DOHH2 (cell line): ENCODE measurements at regions not wholly inside any gene's neighbourhood (a gene's known extent, or its start where the extent isn't known, plus 50 kb on each side); places are given as distances from the start of the nearest gene placed in this dataset.
"Not testable (repeated sequence)": the region's sequence is repeated elsewhere in the genome, so short reads cannot be mapped to it uniquely, and the experiment has no call there.

ENCODE experiments used
- H3F3A ChIP-seq: fragments of 200-600 bp; sonication (generic), shearing (Covaris generic); 2 replicates; pipeline ENCODE4 v1.6.0; 2016; ENCODE audit warnings: antibody characterized with exemption, mild to moderate bottlenecking; ENCODE audit not compliant: control insufficient read depth, insufficient read depth
- H3K27ac ChIP-seq: fragments of 200-600 bp; sonication (generic); 2 replicates; pipeline ENCODE4 v1.5.1; 2014; ENCODE audit warnings: low read depth, mild to moderate bottlenecking, low read length, moderate library complexity
- H3K27me3 ChIP-seq: fragments of 200-600 bp; sonication (generic); 2 replicates; pipeline ENCODE4 v1.6.1; 2014; ENCODE audit warnings: mild to moderate bottlenecking, low read length, mixed read lengths; ENCODE audit not compliant: control insufficient read depth
- H3K36me3 ChIP-seq: fragments of 200-600 bp; sonication (generic); 2 replicates; pipeline ENCODE4 v1.6.1; 2014; ENCODE audit warnings: mild to moderate bottlenecking, low read length, moderate library complexity, mixed read lengths; ENCODE audit not compliant: control insufficient read depth
- H3K4me1 ChIP-seq: fragments of 200-600 bp; sonication (generic); 2 replicates; pipeline ENCODE4 v1.6.1; 2014; ENCODE audit warnings: mild to moderate bottlenecking, low read length, mixed read lengths; ENCODE audit not compliant: control insufficient read depth
- H3K4me2 ChIP-seq: fragments of 200-600 bp; sonication (generic); 2 replicates; pipeline ENCODE4 v1.6.0; 2014; ENCODE audit warnings: mild to moderate bottlenecking, low read length, moderate library complexity
- H3K4me3 ChIP-seq: fragments of 200-600 bp; sonication (generic); 2 replicates; pipeline ENCODE4 v1.5.1; 2014; ENCODE audit warnings: mild to moderate bottlenecking, low read length, mixed read lengths
- H3K79me2 ChIP-seq: fragments of 200-600 bp; sonication (generic); 2 replicates; pipeline ENCODE4 v1.6.1; 2014; ENCODE audit warnings: mild to moderate bottlenecking, low read length, mixed read lengths; ENCODE audit not compliant: control insufficient read depth
- H3K9me2 ChIP-seq: fragments of 200-600 bp; sonication (generic); replicated peaks from 2 replicates; pipeline ENCODE4 v1.6.1; 2014; ENCODE audit warnings: mild to moderate bottlenecking, low read length, mixed read lengths; ENCODE audit not compliant: control insufficient read depth
- H3K9me3 ChIP-seq: fragments of 200-600 bp; sonication (generic); 2 replicates; pipeline ENCODE4 v1.6.1; 2014; ENCODE audit warnings: antibody characterized with exemption, low read length, mixed read lengths; ENCODE audit not compliant: control insufficient read depth, insufficient read depth
- H4K20me1 ChIP-seq: fragments of 200-600 bp; sonication (generic); 2 replicates; pipeline ENCODE4 v1.6.0; 2014; ENCODE audit warnings: low read depth, mild to moderate bottlenecking, antibody characterized with exemption, low read length, moderate library complexity; ENCODE audit not compliant: control insufficient read depth, insufficient read depth
- EZH2phosphoT487 ChIP-seq: fragments of 200-600 bp; sonication (generic); IDR thresholded peaks from 2 replicates; pipeline ENCODE4 v1.6.1; 2017; ENCODE audit warnings: borderline replicate concordance, mild to moderate bottlenecking, antibody characterized with exemption, low read length, moderate library complexity, mixed read lengths
- TF ChIP-seq, protein P1 (sequence below): fragments of 200-600 bp; sonication (generic); IDR thresholded peaks from one replicate; pipeline ENCODE4 v1.5.1; 2014; ENCODE audit warnings: antibody characterized with exemption, mild to moderate bottlenecking, low read depth, low read length; ENCODE audit not compliant: poor library complexity, severe bottlenecking

DNA sequence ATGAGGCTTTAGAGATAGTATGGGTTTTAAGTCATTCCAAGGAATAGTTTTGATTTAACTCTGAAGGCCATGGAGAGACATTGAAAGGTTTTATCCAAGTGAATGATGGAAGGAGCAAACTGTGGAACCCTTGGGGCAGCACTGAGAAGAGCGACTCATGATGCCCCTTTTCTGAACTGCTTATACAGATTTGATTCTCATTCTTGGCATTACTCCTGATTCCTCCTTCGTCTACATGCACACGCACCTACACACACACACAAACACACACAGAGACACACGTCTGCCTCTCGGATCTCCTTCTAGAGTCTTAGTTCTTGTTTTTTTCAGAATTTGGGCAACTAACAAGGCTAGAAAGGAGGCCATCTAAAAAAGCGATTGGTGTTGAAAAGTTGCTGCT lies 94.1 kb upstream of the TPTE start:
- H3K4me1 ChIP-seq, H3K27ac ChIP-seq, H3K27me3 ChIP-seq, H4K20me1 ChIP-seq, H3K9me2 ChIP-seq, H3K79me2 ChIP-seq, H3K36me3 ChIP-seq, H3K4me3 ChIP-seq, H3K4me2 ChIP-seq, H3F3A ChIP-seq: not testable (repeated sequence)
- H3K9me3 ChIP-seq = peaks cover 58% of the 10 kb centered on the region

DNA sequence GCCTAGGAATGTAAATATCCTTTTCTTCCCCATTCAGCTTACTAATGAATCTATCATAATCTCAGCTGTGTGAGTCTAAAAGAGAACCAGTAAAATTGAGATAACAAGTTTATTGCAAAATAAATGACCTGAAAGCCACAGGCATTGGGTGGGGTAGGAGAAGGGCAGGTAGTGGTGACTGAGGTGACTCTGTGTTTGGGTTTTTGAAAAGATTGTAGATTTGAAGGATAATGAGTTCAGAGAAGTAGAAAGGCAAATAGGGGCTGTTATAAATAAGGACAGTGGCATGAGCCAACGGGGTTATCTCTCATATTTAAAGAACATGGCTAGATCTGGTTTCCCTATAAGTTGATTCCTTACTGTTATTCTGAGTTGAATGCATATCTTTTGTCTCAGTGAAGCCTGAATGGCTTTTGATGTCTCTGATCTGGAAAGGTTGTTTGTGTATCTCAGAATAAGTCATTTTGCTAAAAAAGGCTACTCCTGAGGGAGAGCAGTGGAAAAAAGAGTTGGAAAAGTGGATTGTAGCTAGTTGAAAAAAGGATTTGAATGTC lies 92.3 kb upstream of the TPTE start:
- H3K4me2 ChIP-seq, H3F3A ChIP-seq, H3K9me2 ChIP-seq, H3K27ac ChIP-seq, H3K4me3 ChIP-seq, H3K79me2 ChIP-seq, H3K4me1 ChIP-seq, H3K36me3 ChIP-seq, H3K27me3 ChIP-seq, H4K20me1 ChIP-seq: not testable (repeated sequence)
- peaks cover 57% of the 10 kb centered on the region for H3K9me3 ChIP-seq

DNA sequence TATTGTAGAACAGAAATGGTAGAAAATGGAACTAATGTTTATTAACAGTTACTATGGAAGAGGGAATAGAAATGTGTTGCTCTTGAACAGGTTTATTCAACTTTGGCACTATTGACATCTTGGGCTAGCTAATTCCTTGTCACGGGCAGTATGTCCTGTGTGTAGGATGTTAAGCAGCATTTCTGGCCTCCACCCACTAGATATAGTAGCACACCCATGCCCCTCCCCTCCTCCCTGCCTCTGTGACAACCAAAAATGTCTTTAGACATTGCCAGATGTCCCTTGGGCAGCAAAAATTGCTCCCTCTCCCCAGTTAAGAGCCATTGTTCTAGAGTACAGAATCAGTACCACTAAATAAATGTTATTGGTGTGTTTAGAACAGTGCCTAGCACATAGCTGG lies 91.4 kb upstream of the TPTE start:
- Histone ChIP-seq H3F3A (no peaks in the 10 kb centered on the region), H3K9me2 (no peaks in the 10 kb centered on the region), H3K4me3 (no peak overlapping the region), H3K9me3 (peaks cover 52% of the 10 kb centered on the region), H3K4me1 (no peaks in the 10 kb centered on the region), H3K36me3 (no peaks in the 10 kb centered on the region), H3K79me2 (no peaks in the 10 kb centered on the region), H3K4me2 (no peak overlapping the region), H3K27ac (no peak overlapping the region), H3K27me3 (no peaks in the 10 kb centered on the region), H4K20me1 (no peaks in the 10 kb centered on the region)
- TF ChIP-seq EZH2phosphoT487 = no peak
- TF ChIP-seq, protein P1, sequence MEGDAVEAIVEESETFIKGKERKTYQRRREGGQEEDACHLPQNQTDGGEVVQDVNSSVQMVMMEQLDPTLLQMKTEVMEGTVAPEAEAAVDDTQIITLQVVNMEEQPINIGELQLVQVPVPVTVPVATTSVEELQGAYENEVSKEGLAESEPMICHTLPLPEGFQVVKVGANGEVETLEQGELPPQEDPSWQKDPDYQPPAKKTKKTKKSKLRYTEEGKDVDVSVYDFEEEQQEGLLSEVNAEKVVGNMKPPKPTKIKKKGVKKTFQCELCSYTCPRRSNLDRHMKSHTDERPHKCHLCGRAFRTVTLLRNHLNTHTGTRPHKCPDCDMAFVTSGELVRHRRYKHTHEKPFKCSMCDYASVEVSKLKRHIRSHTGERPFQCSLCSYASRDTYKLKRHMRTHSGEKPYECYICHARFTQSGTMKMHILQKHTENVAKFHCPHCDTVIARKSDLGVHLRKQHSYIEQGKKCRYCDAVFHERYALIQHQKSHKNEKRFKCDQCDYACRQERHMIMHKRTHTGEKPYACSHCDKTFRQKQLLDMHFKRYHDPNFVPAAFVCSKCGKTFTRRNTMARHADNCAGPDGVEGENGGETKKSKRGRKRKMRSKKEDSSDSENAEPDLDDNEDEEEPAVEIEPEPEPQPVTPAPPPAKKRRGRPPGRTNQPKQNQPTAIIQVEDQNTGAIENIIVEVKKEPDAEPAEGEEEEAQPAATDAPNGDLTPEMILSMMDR = no peak

DNA sequence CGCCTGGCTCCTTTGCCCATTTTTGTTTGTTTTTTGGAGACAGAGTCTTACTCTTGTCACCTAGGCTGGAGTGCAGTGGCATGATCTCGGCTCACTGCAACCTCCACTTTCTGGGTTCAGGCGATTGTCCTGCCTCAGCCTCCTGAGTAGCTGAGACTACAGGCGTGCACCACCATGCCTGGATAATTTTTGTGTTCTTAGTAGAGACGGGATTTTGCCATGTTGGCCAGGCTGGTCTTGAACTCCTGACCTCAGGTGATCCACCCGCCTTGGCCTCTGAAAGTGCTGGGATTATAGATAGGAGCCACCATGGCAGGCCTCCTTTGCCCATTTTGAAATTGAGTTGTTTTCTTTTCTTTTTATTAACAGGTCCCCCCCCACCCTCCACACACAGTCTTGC lies 89.4 kb upstream of the TPTE start:
- H3K4me1 ChIP-seq, H3K27ac ChIP-seq, H4K20me1 ChIP-seq, H3F3A ChIP-seq, H3K36me3 ChIP-seq, H3K4me3 ChIP-seq, H3K79me2 ChIP-seq, H3K9me2 ChIP-seq, H3K27me3 ChIP-seq, H3K4me2 ChIP-seq: not testable (repeated sequence)
- peaks cover 49% of the 10 kb centered on the region for H3K9me3 ChIP-seq

DNA sequence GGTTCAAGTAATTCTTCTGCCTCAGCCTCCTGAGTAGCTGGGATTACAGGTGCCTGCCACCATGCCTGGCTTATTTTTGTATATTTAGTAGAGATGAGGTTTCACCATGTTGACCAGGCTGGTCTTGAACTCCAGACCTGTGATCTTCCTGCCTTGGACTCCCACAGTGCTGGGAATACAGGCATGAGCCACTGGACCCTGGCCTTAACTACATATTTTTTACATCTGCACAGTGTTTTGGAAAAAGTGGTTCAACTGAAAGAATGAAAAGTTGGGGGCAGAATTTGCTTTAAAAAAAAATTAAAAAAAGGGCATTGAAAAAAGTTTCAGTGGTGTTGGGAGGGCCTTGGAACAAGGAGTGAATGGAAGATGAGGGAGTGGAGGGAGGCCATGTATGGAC lies 88.9 kb upstream of the TPTE start:
- H3K4me1 ChIP-seq, H3F3A ChIP-seq, H3K4me2 ChIP-seq, H3K9me2 ChIP-seq, H3K27ac ChIP-seq, H3K36me3 ChIP-seq, H4K20me1 ChIP-seq, H3K27me3 ChIP-seq, H3K79me2 ChIP-seq, H3K4me3 ChIP-seq: not testable (repeated sequence)
- peaks cover 44% of the 10 kb centered on the region for H3K9me3 ChIP-seq

DNA sequence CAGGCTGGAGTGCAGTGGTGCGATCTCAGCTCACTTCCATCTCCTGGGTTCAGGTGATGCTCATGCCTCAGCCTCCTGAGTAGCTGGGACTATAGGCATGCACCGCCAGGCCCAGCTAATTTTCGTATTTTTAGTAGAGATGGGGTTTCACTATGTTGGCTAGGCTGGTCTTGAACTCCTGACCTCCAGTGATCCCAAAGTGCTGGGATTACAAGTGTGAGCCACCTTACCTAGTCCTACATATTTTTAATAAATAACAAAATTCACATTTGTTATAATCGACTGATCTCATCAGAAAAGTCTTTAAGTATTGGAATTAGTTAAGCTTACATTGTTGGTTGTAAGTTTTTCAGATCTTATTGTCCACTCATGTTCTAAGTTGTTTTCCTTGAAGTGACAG lies 83.4 kb upstream of the TPTE start:
- peaks cover 21% of the 10 kb centered on the region; the same call in 1 of the 2 replicates for H3K9me3 ChIP-seq
- not testable (repeated sequence) for H3K4me1 ChIP-seq, H3K27me3 ChIP-seq, H3K36me3 ChIP-seq, H3F3A ChIP-seq, H3K79me2 ChIP-seq, H3K4me3 ChIP-seq, H4K20me1 ChIP-seq, H3K9me2 ChIP-seq, H3K27ac ChIP-seq, H3K4me2 ChIP-seq

DNA sequence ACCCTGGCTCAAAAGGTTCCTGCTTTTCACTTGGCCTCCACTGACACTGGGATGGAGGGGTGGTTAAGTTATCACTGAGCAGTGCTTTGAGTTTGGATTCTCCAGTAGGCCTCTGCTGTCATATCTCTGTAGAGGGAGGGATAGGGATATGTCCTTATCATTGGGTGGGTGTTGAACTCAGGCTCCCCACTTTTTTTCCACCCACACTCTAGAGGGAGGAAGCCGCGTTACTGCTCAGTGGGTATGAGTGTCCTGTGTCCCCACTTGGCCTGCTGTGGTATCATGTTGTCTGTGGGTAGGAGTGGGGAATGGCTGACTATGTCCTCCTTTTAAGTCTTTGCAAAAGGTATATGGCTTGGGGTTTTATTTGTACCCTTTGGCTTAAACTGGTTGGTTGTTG lies 80.7 kb upstream of the TPTE start:
- not testable (repeated sequence) for H3K27ac ChIP-seq, H3F3A ChIP-seq, H3K4me3 ChIP-seq, H3K36me3 ChIP-seq, H3K9me2 ChIP-seq, H3K4me1 ChIP-seq, H3K27me3 ChIP-seq, H3K79me2 ChIP-seq, H4K20me1 ChIP-seq, H3K4me2 ChIP-seq
- peaks cover 19% of the 10 kb centered on the region; the same call in 1 of the 2 replicates for H3K9me3 ChIP-seq
